ENCODE measurements at regions not wholly inside any gene's neighbourhood (a gene's known extent, or its start where the extent isn't known, plus 50 kb on each side); places are given as distances from the start of the nearest gene placed in this dataset.

DNA sequence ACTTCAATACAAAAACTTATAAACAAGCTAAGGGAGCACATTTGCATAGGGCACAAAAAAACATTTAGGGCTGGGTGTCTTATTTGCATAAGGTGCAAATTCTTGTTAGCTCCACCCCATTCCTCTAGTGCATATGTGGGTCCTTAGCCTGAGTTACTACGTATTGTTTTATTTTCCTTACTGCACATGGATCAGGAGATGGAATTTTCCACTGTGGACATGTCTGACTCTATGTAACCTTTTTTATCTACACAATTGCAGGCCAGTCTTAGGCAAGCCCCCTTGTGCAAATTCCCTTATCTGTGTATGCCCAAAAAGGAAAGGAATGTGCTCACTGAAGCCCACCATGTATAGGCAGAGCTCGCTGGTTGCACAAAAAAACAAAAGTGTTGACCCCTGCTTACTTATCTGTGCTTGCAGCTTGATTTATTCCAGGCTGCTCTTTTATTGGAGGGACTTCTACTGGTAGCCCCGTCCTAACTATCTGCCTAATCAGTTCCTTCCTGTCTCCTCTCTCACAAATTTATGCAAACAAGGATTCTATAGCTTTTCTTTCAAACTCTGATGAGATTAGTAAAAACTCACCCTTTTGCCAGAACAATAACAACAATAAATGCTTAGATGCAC lies 359.0 kb upstream of the MAGEB16 start (continued):
- TF ChIP-seq, protein P1, sequence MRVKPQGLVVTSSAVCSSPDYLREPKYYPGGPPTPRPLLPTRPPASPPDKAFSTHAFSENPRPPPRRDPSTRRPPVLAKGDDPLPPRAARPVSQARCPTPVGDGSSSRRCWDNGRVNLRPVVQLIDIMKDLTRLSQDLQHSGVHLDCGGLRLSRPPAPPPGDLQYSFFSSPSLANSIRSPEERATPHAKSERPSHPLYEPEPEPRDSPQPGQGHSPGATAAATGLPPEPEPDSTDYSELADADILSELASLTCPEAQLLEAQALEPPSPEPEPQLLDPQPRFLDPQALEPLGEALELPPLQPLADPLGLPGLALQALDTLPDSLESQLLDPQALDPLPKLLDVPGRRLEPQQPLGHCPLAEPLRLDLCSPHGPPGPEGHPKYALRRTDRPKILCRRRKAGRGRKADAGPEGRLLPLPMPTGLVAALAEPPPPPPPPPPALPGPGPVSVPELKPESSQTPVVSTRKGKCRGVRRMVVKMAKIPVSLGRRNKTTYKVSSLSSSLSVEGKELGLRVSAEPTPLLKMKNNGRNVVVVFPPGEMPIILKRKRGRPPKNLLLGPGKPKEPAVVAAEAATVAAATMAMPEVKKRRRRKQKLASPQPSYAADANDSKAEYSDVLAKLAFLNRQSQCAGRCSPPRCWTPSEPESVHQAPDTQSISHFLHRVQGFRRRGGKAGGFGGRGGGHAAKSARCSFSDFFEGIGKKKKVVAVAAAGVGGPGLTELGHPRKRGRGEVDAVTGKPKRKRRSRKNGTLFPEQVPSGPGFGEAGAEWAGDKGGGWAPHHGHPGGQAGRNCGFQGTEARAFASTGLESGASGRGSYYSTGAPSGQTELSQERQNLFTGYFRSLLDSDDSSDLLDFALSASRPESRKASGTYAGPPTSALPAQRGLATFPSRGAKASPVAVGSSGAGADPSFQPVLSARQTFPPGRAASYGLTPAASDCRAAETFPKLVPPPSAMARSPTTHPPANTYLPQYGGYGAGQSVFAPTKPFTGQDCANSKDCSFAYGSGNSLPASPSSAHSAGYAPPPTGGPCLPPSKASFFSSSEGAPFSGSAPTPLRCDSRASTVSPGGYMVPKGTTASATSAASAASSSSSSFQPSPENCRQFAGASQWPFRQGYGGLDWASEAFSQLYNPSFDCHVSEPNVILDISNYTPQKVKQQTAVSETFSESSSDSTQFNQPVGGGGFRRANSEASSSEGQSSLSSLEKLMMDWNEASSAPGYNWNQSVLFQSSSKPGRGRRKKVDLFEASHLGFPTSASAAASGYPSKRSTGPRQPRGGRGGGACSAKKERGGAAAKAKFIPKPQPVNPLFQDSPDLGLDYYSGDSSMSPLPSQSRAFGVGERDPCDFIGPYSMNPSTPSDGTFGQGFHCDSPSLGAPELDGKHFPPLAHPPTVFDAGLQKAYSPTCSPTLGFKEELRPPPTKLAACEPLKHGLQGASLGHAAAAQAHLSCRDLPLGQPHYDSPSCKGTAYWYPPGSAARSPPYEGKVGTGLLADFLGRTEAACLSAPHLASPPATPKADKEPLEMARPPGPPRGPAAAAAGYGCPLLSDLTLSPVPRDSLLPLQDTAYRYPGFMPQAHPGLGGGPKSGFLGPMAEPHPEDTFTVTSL (CRISPR knock-in tag; IDR thresholded peaks at IDR 0.05; ENCODE audit: borderline replicate concordance), result no peak
- TF ChIP-seq TCF7L2 (IDR thresholded peaks at IDR 0.05; ENCODE audit: low read depth, low read length) (no peak), NR3C1 (CRISPR knock-in tag; IDR thresholded peaks at IDR 0.05) (no peak), AGO2 (optimal IDR thresholded peaks at IDR 0.05; ENCODE audit: low read depth, low read length) (no peak), ZNF879 (CRISPR knock-in tag; IDR thresholded peaks at IDR 0.05) (no peak), ZSCAN22 (CRISPR knock-in tag; IDR thresholded peaks at IDR 0.05) (no peak), ZNF747 (CRISPR knock-in tag; IDR thresholded peaks at IDR 0.05; ENCODE audit: borderline replicate concordance) (no peak), IKZF1 (IDR thresholded peaks at IDR 0.05) (no peak), ZNF451 (CRISPR knock-in tag; IDR thresholded peaks at IDR 0.05) (no peak), ZNF776 (CRISPR knock-in tag; IDR thresholded peaks at IDR 0.05) (no peak)

Measured in HepG2 (cell line).